ENCODE measurements at regions not wholly inside any gene's neighbourhood (a gene's known extent, or its start where the extent isn't known, plus 50 kb on each side); places are given as distances from the start of the nearest gene placed in this dataset.

DNA sequence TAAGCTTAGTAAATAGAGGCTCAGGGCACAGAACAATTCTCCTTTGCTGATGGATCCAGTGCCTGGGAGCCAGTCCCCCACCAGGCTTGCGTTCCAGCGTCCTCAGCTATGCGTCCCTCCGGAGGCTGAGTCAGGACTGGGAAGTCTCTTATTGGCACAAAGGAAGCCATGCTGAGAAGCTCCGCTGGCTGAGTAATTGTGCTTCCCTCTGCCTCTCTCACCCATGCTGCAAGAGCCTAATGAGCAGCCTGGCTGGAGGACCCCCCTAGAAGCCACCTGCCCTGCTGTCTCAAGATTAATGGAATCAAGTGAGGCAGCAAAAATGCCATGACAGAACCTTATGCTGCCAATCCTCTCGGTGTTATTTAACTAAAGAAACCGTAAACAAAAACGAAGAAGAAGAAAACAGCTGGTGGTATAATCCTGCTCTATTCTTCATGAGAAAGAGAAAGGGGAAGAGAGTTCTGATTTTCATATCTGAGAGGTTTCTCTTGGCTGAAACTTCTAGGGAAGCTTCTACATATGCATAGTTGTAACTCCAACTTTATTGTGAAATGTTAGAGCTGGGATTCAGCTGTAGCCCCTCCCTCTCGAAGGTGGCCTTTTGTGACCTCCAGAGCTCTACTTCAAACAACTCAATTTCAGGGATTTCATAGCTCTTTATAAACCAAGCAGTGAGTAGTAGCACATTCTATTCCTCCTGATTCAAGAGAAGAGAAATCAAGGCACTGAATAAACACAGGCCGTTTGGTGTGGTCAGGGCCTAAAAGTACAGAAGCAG lies 185.4 kb upstream of the SEMA6A start:
- Histone ChIP-seq H3K4me1 (replicated peaks) (no peaks in the 10 kb centered on the region), H3K9me3 (no peaks in the 10 kb centered on the region), H3K36me3 (no peaks in the 10 kb centered on the region), H3K4me3 (no peak overlapping the region), H3K27me3 (replicated peaks; ENCODE audit: insufficient read depth) (no peaks in the 10 kb centered on the region), H3K27ac (no peak overlapping the region)
- no peak for DNase-seq (ENCODE audit: low spot score)
- TF ChIP-seq CTCF (IDR thresholded peaks at IDR 0.05): no peak
- TF ChIP-seq POLR2A (IDR thresholded peaks at IDR 0.05): no peak
- TF ChIP-seq POLR2AphosphoS5 (IDR thresholded peaks at IDR 0.05): no peak
- intact Hi-C loops (cut with DNase I): no loop called here
- 77% methylated on average over 10 of the region's 10 CpGs for WGBS

DNA sequence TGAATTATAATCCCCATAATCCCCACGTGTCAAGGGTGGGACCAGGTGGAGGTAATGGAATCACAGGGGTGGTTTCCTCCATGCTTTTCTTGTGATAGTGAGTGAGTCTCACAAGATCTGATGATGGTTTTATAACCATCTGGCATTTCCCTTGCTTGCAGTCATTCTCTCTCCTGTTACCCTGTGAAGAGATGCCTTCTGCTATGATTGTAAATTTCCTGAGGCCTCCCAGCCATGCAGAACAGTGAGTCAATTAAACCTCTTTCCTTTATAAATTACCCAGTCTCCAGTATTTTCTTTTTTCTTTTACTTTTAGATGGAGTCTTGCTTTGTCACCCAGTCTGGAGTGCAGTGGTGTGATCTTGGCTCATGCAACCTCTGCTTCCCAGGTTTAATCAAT lies 182.7 kb upstream of the SEMA6A start:
- intact Hi-C loops (cut with DNase I): no loop called here
- no peak overlapping the region for H3K27ac ChIP-seq
- 96% methylated on average over 1 of the region's 1 CpG for WGBS
- H3K4me3 ChIP-seq: no peak overlapping the region
- no peaks in the 10 kb centered on the region for H3K4me1 ChIP-seq (replicated peaks)
- no peak for DNase-seq (ENCODE audit: low spot score)
- TF ChIP-seq POLR2A (IDR thresholded peaks at IDR 0.05) (no peak), CTCF (IDR thresholded peaks at IDR 0.05) (no peak), POLR2AphosphoS5 (IDR thresholded peaks at IDR 0.05) (no peak)
- no peaks in the 10 kb centered on the region for H3K9me3 ChIP-seq
- H3K36me3 ChIP-seq: no peaks in the 10 kb centered on the region
- H3K27me3 ChIP-seq (replicated peaks; ENCODE audit: insufficient read depth): no peaks in the 10 kb centered on the region

- Histone ChIP-seq H3K4me1 (replicated peaks) (no peaks in the 10 kb centered on the region), H3K4me3 (no peak overlapping the region), H3K9me3 (no peaks in the 10 kb centered on the region), H3K36me3 (no peaks in the 10 kb centered on the region), H3K27me3 (replicated peaks; ENCODE audit: insufficient read depth) (no peaks in the 10 kb centered on the region), H3K27ac (no peak overlapping the region)
- intact Hi-C loops (cut with DNase I): no loop called here
- no peak for TF ChIP-seq POLR2AphosphoS5 (IDR thresholded peaks at IDR 0.05)
- TF ChIP-seq CTCF (IDR thresholded peaks at IDR 0.05): no peak
- no peak for TF ChIP-seq POLR2A (IDR thresholded peaks at IDR 0.05)
- DNase-seq (ENCODE audit: low spot score): no peak
- 87% methylated on average over 1 of the region's 1 CpG for WGBS
Measured at GRCh38 chr5:116756531-116756930, 181.9 kb upstream of the SEMA6A start.

DNA sequence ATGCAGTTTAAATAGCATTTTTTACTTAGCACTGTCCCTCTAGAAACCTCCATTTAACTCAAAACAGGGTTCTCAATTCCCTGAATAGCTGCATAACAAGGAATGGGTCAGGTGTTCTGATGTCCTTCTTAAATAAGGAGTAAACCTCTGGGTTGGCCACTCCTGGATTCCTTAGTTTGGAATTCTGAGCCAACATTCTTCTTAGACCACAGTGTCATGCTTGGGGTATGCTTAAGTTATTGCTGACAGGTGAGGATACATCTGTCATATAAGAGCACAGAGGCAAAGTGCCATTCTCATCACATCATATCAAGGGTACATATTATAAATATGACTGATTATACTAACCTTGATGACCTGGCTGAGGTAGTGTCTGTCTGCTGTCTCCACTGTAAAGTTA lies 179.9 kb upstream of the SEMA6A start:
- TF ChIP-seq POLR2A (IDR thresholded peaks at IDR 0.05) (no peak), POLR2AphosphoS5 (IDR thresholded peaks at IDR 0.05) (no peak), CTCF (IDR thresholded peaks at IDR 0.05) (no peak)
- Histone ChIP-seq H3K27ac (no peak overlapping the region), H3K27me3 (replicated peaks; ENCODE audit: insufficient read depth) (no peaks in the 10 kb centered on the region), H3K9me3 (no peaks in the 10 kb centered on the region), H3K4me1 (replicated peaks) (no peaks in the 10 kb centered on the region), H3K4me3 (no peak overlapping the region), H3K36me3 (no peaks in the 10 kb centered on the region)
- intact Hi-C loops (cut with DNase I): no loop called here
- no peak for DNase-seq (ENCODE audit: low spot score)

GRCh38 chr5:116751684-116752083 lies 177.1 kb upstream of the SEMA6A start:
- H3K27ac ChIP-seq: no peak overlapping the region
- H3K36me3 ChIP-seq: no peaks in the 10 kb centered on the region
- TF ChIP-seq POLR2A (IDR thresholded peaks at IDR 0.05) (no peak), POLR2AphosphoS5 (IDR thresholded peaks at IDR 0.05) (no peak), CTCF (IDR thresholded peaks at IDR 0.05) (no peak)
- H3K9me3 ChIP-seq: no peaks in the 10 kb centered on the region
- no peak overlapping the region for H3K4me3 ChIP-seq
- intact Hi-C loops (cut with DNase I): no loop called here
- no peaks in the 10 kb centered on the region for H3K27me3 ChIP-seq (replicated peaks; ENCODE audit: insufficient read depth)
- DNase-seq (ENCODE audit: low spot score): no peak
- no peaks in the 10 kb centered on the region for H3K4me1 ChIP-seq (replicated peaks)
